DMS153 (cell line): ENCODE measurements at regions not wholly inside any gene's neighbourhood (a gene's known extent, or its start where the extent isn't known, plus 50 kb on each side); places are given as distances from the start of the nearest gene placed in this dataset.

Experiments
- DNase-seq: peaks from one replicate; lab custom pipeline; 2025; lab: John Stamatoyannopoulos, UW

DNA sequence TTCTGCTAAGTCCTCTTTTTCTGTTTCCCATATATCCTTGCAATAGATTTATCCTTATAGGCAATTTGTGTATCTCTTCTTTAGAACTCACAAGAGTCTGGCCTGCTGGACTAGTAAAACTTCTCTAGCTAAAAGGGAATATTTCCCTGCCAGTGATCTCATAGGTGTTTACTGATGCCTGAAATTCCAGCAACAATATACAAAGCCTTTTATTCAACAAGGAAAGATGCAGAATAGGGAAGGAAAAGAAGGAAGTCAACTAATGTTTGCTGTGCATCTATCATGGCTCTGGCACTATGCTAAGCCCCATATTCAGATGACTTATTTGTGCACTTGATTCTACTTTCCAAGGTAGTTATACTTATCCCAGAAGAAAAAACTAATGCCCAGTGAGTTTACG, 160.0 kb upstream of the DMRTA1 start:
- no peak for DNase-seq

GRCh38 chr9:22288661-22289060, 158.0 kb upstream of the DMRTA1 start:
- DNase-seq: no peak

DNA sequence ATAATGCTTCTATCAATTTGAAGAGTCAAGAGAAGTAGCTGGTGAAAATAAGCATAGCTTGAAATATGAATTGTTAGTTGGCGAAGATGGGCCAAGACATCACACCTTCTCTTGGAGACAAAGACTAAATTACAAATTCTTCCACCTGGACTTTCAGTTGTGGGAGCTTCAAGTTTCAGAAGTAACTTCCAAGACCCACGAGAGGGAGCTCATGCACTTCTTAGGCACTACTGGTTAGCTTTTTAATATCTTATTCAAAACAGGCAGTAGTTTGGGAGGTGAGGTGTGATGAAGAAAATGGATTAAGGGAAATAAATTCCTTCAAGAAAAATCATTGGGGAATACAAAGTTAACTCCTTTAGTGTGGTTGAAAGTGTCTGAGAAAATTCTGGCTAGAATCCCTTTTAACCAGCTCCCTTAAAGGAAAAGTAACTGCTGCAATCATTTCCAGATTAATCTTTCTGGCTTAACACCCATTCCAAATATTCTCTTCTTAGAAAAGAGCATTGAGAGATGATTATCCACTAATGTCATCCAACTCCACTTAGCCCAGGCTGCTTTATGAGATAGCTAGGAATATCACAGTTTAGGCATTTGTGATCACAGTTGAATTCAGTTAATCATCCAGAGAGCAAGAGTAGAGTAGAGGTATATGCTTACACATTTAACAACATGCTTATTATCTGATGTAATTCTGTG, 139.5 kb upstream of the DMRTA1 start:
- DNase-seq: peak; percentile 33

- DNase-seq: peak; percentile 8
Observed at GRCh38 chr9:22308177-22308576, 138.4 kb upstream of the DMRTA1 start.

GRCh38 chr9:22316645-22317044, 130.0 kb upstream of the DMRTA1 start:
- DNase-seq: no peak

- DNase-seq: no peak
Observed at GRCh38 chr9:22331533-22331932, 115.1 kb upstream of the DMRTA1 start.

DNA sequence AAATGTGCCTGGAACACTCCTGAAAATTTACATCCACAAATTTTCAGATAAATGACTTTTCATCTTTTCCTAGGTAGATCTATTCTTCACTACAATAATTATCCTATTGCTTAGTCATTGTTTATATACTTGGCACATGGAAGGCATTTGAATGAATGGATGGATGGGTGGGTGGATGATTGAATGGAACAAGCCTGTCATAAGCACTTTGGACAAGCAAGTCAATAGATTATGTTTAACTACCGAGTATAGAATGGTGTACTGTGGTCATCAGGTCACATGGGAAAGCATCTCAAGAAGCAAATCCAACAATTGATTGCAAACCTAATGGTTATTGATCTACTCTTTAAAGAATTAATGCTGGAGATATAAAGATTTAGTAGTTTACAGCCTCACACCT, 114.4 kb upstream of the DMRTA1 start:
- DNase-seq: peak; percentile 54

DNA sequence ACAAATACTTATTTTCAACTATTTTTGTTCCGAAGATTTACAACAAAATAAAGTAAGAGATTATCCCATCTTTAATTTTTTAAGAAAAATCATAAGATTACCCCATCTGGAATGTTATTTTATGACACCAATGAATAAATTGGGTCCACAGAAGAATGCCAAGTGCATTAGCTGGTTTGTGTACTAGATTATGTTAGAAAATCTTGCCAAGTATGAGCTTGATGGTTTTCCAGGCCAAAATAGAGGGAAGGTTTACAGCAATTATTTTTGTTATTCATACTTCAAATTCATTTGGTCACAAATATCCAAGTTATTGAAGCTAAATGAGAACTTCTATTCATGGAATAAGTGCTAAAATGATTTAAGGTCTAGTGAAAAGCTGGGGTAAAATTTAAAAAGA, 109.4 kb upstream of the DMRTA1 start:
- no peak for DNase-seq

DNA sequence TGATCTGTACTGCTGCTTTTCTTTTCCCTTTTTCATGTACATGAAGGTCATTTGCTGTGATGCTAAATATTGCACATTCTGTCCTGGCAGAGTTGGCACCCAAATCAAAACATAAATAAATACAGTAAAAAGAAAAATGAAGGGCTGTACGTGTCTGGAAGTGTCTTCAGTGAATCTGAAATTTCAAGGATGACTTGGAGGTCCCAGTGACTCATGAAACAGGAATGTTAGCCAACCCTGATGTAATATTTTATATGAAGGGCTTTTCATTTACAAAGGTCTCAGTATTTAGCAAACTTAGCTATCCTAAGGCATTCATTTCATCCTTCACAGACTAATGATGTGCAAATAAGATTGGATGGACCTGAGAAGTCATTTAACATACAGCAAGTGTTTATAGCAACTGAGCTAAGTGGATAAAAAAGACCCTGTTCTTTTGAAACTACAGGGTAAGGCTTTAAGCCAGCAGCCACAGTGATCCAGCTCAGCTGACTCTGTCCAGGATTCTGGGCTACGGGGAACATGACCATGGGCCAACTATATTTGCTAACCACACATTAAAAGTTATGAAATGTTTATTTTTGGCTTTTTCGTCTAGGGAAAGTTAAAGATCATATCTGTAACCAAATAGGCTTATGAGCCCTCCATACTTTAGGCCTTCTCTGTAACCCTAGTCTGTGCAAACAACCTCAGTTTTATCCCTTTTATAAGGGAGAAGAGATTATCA, 104.0 kb upstream of the DMRTA1 start:
- no peak for DNase-seq

- DNase-seq: no peak
Observed at GRCh38 chr9:22343218-22343611, 103.4 kb upstream of the DMRTA1 start.

- DNase-seq: no peak
Observed at GRCh38 chr9:22354699-22355384, 91.8 kb upstream of the DMRTA1 start.

DNA sequence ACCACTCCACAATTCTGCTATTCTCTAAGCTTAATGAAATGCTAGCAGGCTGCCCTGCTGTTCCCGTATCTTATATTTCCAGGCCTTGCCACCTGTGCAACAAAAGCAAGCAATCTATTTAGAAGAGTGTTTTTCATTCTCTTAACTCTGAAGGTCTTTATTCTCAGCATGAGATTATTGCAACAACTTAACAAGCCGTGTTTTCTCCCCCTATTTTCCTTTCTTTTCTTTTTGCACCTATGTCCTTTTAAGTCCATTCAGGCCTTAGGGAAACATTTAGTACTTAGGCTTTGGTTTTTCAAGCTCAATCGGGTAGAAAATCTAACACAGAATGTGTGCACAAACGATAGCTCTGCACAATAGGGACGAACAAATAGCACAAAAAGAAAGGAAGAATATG, 89.6 kb upstream of the DMRTA1 start:
- no peak for DNase-seq

DNA sequence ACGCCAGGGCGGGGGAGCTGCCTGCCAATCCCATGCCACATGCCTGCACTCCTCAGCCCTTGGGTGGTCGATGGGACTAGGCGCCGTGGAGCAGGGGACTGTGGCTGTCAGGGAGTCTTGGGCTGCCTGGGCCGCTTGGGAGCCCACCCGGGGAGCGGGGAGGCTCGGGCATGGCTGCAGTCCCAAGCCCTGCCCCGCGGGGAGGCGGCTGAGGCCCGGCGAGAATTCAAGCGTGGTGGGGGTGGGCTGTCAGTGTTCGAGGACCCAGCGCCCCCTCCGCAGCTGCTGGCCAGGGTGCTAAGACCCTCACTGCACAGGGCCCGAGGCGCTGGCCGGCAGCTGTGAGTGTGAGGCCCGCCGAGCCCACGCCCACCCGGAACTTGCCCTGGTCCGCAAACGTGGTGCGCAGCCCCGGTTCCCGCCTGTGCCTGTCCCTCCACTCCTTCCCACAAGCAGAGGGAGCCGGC, 83.2 kb upstream of the DMRTA1 start:
- DNase-seq: no peak

DNA sequence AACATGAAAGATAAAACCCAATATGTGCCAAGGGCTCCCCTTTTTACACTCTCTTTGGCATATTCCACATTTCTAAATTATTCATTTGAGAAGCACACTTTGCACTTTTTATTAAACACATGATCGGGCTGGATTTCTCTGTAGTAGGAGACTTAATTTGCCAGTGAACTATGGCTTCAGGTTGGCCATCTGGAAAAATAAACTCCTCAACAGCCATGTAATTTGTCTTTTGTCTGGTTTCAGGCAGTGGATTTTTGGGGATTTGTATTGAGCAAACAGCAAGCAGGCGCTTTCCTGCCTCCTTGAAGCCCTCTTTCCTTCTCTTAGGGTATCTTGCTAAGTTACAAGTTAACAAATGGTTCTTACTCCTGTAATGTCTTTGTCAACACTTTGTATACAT, 73.0 kb upstream of the DMRTA1 start:
- no peak for DNase-seq

- DNase-seq: no peak
Observed at GRCh38 chr9:22374051-22374450, 72.6 kb upstream of the DMRTA1 start.

DNA sequence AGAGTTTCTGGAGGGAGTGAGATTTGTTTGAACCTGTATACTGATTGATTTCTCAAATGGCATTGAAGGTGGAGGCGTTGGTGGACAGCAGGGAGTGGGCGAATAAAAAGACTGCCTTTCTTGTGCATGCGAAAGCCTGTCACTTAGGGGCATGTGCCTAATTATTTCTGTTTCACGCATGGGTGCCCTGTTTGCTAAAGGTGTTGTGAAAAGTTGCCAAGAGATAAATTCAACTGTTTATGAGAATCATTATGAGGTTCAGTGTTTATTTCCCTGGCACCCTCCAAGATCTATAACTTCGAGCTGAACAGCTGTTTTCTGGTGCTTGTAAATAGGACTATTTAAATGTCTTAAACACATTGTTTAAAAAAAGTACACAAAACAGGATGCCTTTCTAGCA, 67.4 kb upstream of the DMRTA1 start:
- DNase-seq: peak; percentile 15

DNA sequence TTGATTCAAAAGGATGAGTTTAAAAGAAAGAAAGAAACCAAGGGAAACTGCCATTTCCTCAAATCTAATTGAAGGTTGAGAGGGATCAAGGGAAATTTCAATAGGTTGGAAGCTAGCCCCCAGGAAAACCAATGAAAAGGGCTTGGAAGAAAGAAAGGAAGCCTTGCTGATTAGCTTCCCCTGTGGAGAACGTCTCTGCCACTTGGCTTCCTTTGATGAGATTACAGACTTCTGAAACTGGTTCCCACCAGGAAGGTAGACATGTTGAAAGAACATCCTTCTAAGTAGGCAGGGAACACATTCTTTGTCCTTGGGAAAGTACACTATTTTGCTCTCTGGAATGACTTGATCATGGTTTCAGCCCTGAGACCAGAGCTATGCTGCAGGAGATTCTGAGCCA, 65.5 kb upstream of the DMRTA1 start:
- DNase-seq: no peak

- no peak for DNase-seq
Observed at GRCh38 chr9:22382331-22382730, 64.3 kb upstream of the DMRTA1 start.

GRCh38 chr9:22383718-22384117, 62.9 kb upstream of the DMRTA1 start:
- no peak for DNase-seq

DNA sequence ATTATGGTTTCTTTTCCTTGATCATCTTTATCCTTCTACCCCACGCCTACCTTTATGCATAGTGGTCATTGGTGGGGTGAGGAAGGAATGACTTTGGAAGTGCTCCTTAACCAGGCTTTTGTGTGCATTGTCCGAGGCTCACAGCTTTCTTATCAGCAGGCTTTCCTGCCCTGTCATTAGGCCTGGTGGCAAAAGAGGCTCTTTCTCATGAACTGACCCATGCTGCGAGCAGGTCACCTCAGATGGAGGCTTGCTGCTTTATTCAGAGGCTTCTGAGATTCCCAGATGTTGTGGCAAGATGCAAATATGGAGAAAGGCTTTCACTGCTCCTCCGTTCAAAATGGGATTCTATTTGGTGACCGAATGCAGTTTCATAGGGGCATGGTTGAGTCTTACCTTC, 57.4 kb upstream of the DMRTA1 start:
- no peak for DNase-seq

DNA sequence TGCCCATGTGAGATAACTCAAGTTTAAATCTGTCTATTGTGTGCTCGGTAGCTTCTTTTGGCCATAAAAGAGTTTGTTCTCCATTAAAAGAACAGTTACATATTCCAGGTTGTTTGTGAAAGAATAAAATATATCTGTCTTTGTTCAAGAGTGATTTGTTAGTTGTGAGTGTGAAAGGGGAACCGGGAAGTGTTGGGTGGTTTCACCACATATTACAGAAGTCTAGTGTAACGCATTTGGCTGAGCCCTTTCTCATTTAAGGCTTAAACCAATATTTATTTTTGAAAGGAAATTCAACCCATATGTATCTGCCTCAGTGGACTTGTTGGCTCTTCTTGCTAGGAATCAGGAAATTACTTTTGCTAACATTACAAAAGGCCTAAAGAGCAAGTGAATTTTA, 54.1 kb upstream of the DMRTA1 start:
- no peak for DNase-seq

GRCh38 chr9:22395687-22396141, 50.9 kb upstream of the DMRTA1 start:
- no peak for DNase-seq
